ENCODE measurements at regions not wholly inside any gene's neighbourhood (a gene's known extent, or its start where the extent isn't known, plus 50 kb on each side); places are given as distances from the start of the nearest gene placed in this dataset.
"Not testable (repeated sequence)": the region's sequence is repeated elsewhere in the genome, so short reads cannot be mapped to it uniquely, and the experiment has no call there.

- DNase-seq (ENCODE audit: low read depth) = no peak
These were observed 96.0 kb downstream of the RASGEF1B start for GRCh38 chr4:81375745-81376144.

- DNase-seq (ENCODE audit: low read depth) = peak; percentile 9
These were observed 101.8 kb downstream of the RASGEF1B start for GRCh38 chr4:81369886-81370285.

GRCh38 chr4:81366779-81367178 is 104.9 kb downstream of the RASGEF1B start:
- no peak for DNase-seq (ENCODE audit: low read depth)

- peak; percentile 26 for DNase-seq (ENCODE audit: low read depth)
These were observed 111.0 kb downstream of the RASGEF1B start for GRCh38 chr4:81360737-81361136.

- peak; percentile 26 for DNase-seq (ENCODE audit: low read depth)
These were observed 112.5 kb downstream of the RASGEF1B start for GRCh38 chr4:81359207-81359606.

- no peak for DNase-seq (ENCODE audit: low read depth)
These were observed 113.6 kb downstream of the RASGEF1B start for GRCh38 chr4:81358154-81358553.

GRCh38 chr4:81356621-81357020 is 115.1 kb downstream of the RASGEF1B start:
- peak; percentile 30 for DNase-seq (ENCODE audit: low read depth)

- no peak for DNase-seq (ENCODE audit: low read depth)
These were observed 116.6 kb downstream of the RASGEF1B start for GRCh38 chr4:81355136-81355535.

GRCh38 chr4:81353861-81354260 is 117.8 kb downstream of the RASGEF1B start:
- DNase-seq (ENCODE audit: low read depth) = peak; percentile 54

GRCh38 chr4:81352446-81352835 is 119.3 kb downstream of the RASGEF1B start:
- DNase-seq (ENCODE audit: low read depth) = peak; percentile 23

GRCh38 chr4:81351654-81352445 is 119.9 kb downstream of the RASGEF1B start:
- DNase-seq (ENCODE audit: low read depth) = peak; percentile 67

- DNase-seq (ENCODE audit: low read depth) = no peak
These were observed 121.7 kb downstream of the RASGEF1B start for GRCh38 chr4:81350040-81350439.

- DNase-seq (ENCODE audit: low read depth) = no peak
These were observed 123.0 kb downstream of the RASGEF1B start for GRCh38 chr4:81348778-81349094.

- DNase-seq (ENCODE audit: low read depth) = no peak
These were observed 123.5 kb downstream of the RASGEF1B start for GRCh38 chr4:81348086-81348777.

- no peak for DNase-seq (ENCODE audit: low read depth)
These were observed 125.0 kb downstream of the RASGEF1B start for GRCh38 chr4:81346719-81347118.

- no peak for DNase-seq (ENCODE audit: low read depth)
These were observed 128.2 kb downstream of the RASGEF1B start for GRCh38 chr4:81343536-81343935.

GRCh38 chr4:81343046-81343445 is 128.0 kb upstream of the PRKG2 start:
- no peak for DNase-seq (ENCODE audit: low read depth)

- DNase-seq (ENCODE audit: low read depth) = no peak
These were observed 122.2 kb upstream of the PRKG2 start for GRCh38 chr4:81337211-81337610.

- DNase-seq (ENCODE audit: low read depth) = no peak
These were observed 120.3 kb upstream of the PRKG2 start for GRCh38 chr4:81335122-81335912.

GRCh38 chr4:81330018-81330417 is 115.0 kb upstream of the PRKG2 start:
- DNase-seq (ENCODE audit: low read depth) = no peak

- no peak for DNase-seq (ENCODE audit: low read depth)
These were observed 111.6 kb upstream of the PRKG2 start for GRCh38 chr4:81326581-81326980.

- not testable (repeated sequence) for DNase-seq (ENCODE audit: low read depth)
These were observed 109.6 kb upstream of the PRKG2 start for GRCh38 chr4:81324594-81324993.

Data from LHCN-M2 (cell line).